GM13976 (cell line): ENCODE measurements at regions not wholly inside any gene's neighbourhood (a gene's known extent, or its start where the extent isn't known, plus 50 kb on each side); places are given as distances from the start of the nearest gene placed in this dataset.

Source experiments
- DNase-seq: peaks from one replicate; pipeline ENCODE4 v3.0.0; 2012; ENCODE audit warnings: low spot score
- CTCF ChIP-seq: IDR thresholded peaks from 2 replicates; pipeline ENCODE4 v1.5.1; 2012; ENCODE audit warnings: borderline replicate concordance, mild to moderate bottlenecking; ENCODE audit not compliant: insufficient read depth; ENCODE audit errors: extremely low read depth, missing control alignments, control extremely low read depth
- in situ Hi-C: fragments of 300-500 bp; cut with MboI; formaldehyde crosslinking; loops from one replicate; pipeline ENCODE4 v1.12.0; 2022; ENCODE audit warnings: low sequenced_read_pairs, mixed read lengths, inconsistent platforms; ENCODE audit not compliant: unreplicated experiment

DNA sequence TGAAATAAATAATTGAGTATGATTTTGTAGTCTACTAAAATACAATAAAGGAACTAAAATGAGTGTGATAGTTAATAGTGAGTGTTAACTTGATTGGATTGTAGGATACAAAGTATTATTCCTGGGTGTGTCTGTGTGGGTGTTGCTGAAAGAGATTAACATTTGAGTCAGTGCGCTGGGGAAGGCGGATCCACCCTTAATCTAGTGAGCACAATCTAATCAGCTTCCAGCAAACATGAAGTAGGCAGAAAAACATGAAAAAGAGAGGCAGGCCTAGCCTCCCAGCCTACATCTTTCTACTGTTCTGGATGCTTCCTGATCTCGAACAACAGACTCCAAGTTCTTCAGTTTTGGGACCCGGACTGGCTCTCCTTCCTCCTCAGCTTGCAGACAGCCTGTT, 1716.6 kb downstream of the MRPL39 start:
- in situ Hi-C loops = no loop called here
- TF ChIP-seq CTCF = no peak

DNA sequence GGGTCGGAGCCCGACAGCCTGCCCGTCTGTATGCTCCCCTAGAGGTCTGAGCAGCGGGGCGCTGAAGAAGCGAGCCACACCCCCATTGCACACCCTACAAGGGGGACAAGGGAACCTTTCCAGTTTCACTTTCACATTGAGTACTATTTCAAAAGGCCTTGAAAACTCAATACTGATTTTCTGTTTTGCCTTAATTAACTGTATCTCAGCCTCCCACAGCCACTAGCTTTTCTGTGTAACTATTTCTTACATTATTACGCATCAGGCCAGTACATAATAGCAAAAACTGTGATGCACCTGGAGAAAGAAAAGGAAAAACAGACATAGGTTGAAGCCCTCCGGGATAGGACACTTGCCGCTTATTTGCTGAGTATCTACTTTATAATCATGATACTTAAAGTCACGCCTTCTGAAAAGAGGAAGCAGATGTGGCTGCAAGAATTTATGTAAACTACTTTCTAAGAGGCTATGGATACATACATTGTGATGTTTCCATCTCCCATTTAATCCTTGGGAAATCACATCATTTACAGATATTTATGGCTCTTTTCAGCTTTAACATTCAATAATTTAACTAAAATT, 1719.5 kb downstream of the MRPL39 start:
- in situ Hi-C loops = no loop called here
- TF ChIP-seq CTCF = no peak
- DNase-seq = no peak

More for the DNA sequence above, 1716.6 kb downstream of the MRPL39 start:
- DNase-seq = no peak

- TF ChIP-seq CTCF = no peak
- no peak for DNase-seq
- in situ Hi-C loops = no loop called here
Measured at GRCh38 chr21:23886828-23887724, 1720.2 kb downstream of the MRPL39 start.

- DNase-seq = no peak
- no peak for TF ChIP-seq CTCF
- in situ Hi-C loops = no loop called here
Measured at GRCh38 chr21:23881783-23882182, 1725.5 kb downstream of the MRPL39 start.

GRCh38 chr21:23876925-23877558, 1730.2 kb downstream of the MRPL39 start:
- no peak for DNase-seq
- in situ Hi-C loops = no loop called here
- TF ChIP-seq CTCF = no peak

GRCh38 chr21:23874271-23874670, 1733.0 kb downstream of the MRPL39 start:
- in situ Hi-C loops = no loop called here
- no peak for TF ChIP-seq CTCF
- no peak for DNase-seq
